Stomach (tissue), 4 donors: ENCODE measurements at regions not wholly inside any gene's neighbourhood (a gene's known extent, or its start where the extent isn't known, plus 50 kb on each side); places are given as distances from the start of the nearest gene placed in this dataset.

Source experiments
- CTCF ChIP-seq, 7 experiments: fragments of 450-650 bp in 4 of 7; fragments of 200-600 bp in 3 of 7; sonication (generic) in 3 of 7; IDR thresholded peaks; one replicate each; pipeline ENCODE4 v1.5.1; 2016 to 2019; ENCODE audit warnings: antibody characterized with exemption in 7 of 7, control low read depth in 2 of 7, mild to moderate bottlenecking in 1 of 7
- EP300 ChIP-seq: sonication (generic); formaldehyde crosslinking; IDR thresholded peaks from one replicate; pipeline ENCODE4 v1.6.1; 2017; ENCODE audit warnings: antibody characterized with exemption

GRCh38 chr5:2253040-2253975 lies 370.6 kb upstream of the IRX4 start:
- no peak for TF ChIP-seq CTCF (IDR thresholded peaks at IDR 0.05)
- TF ChIP-seq EP300 = no peak
